GM18951 (cell line): ENCODE measurements at regions not wholly inside any gene's neighbourhood (a gene's known extent, or its start where the extent isn't known, plus 50 kb on each side); places are given as distances from the start of the nearest gene placed in this dataset.

ENCODE experiments used
- POLR2A ChIP-seq: IDR thresholded peaks from 4 replicates; pipeline ENCODE4 v1.6.1; 2011; ENCODE audit warnings: mild to moderate bottlenecking; ENCODE audit not compliant: insufficient read length, insufficient read depth; ENCODE audit errors: extremely low read depth
- in situ Hi-C: fragments of 300-500 bp; cut with MboI; formaldehyde crosslinking; loops from one replicate; pipeline ENCODE4 v1.12.0; 2022; ENCODE audit warnings: low sequenced_read_pairs, mixed read lengths, inconsistent platforms; ENCODE audit not compliant: unreplicated experiment

DNA sequence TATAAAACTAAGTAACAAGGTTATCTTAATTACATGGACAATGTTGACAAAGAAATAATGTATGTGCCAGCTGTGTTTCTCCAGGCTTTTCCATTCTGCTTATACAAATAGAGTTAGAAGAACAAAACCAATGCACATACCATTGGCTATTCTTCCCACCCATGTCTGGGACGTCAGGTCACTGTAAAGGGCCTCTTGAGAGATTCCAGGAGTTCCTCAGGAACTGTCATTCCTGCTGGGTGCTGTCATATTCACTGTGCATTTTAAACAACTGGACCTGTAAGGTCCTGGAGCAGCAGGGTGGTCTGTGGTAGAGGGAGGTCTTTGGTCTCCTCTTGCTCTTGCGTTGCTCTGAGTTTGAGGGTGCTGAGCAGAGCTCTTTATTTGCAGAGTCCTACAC lies 74.6 kb upstream of the AP1S2 start:
- in situ Hi-C loops: loop anchor here (25.0 kb wide), 1 partner anchor 508 kb away; no protein-coding TSS in a partner anchor
- TF ChIP-seq POLR2A: no peak

GRCh38 chrX:15926622-15927021 lies 72.0 kb upstream of the AP1S2 start:
- in situ Hi-C loops: loop anchor here (25.0 kb wide), 1 partner anchor 511 kb away; no protein-coding TSS in a partner anchor
- TF ChIP-seq POLR2A: no peak

- no peak for TF ChIP-seq POLR2A
- in situ Hi-C loops: no loop called here
Observed at GRCh38 chrX:15918003-15918402, 63.4 kb upstream of the AP1S2 start.

- in situ Hi-C loops: no loop called here
- TF ChIP-seq POLR2A: no peak
Observed at GRCh38 chrX:15916704-15917084, 62.1 kb upstream of the AP1S2 start.

- TF ChIP-seq POLR2A: no peak
- in situ Hi-C loops: no loop called here
Observed at GRCh38 chrX:15915959-15916703, 61.5 kb upstream of the AP1S2 start.

DNA sequence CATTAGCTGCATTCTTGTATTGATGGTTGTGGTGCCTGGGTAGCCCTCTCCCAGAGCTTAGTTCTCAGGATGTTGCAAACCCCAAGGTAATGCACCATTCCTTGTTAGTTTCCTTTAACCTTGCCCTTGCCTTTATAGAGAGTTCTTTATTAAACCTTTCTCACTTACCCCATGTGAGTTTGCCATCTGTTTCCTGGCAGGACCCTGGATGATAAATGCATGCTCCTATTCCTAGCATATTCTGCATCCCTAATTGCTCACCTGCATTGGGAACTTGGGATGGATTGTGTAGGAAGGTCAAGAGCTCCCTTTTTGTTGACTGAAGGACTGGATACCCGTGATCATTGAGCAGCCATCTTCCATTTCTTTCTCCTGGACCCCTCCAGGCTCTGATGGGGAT lies 59.9 kb upstream of the AP1S2 start:
- in situ Hi-C loops: no loop called here
- TF ChIP-seq POLR2A: no peak

DNA sequence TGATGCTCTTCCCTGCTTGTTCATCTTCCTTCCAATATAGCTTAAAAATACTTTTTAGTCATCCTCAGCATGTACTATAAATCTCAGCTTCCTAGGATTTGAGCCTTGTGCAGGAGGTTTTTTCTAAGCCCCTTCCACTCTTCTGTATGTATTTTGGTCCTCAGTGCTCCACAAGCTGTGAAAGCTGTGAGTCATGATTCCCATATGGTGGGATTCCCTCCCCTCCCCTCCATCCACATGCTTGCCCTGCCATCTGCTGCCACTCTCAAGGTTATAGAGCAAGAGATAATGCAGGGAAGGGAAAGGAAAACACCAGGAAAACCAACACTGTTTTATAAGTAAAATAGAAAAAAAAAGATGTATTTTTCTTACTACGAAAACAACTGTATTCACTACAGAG lies 58.5 kb upstream of the AP1S2 start:
- TF ChIP-seq POLR2A: no peak
- in situ Hi-C loops: no loop called here

DNA sequence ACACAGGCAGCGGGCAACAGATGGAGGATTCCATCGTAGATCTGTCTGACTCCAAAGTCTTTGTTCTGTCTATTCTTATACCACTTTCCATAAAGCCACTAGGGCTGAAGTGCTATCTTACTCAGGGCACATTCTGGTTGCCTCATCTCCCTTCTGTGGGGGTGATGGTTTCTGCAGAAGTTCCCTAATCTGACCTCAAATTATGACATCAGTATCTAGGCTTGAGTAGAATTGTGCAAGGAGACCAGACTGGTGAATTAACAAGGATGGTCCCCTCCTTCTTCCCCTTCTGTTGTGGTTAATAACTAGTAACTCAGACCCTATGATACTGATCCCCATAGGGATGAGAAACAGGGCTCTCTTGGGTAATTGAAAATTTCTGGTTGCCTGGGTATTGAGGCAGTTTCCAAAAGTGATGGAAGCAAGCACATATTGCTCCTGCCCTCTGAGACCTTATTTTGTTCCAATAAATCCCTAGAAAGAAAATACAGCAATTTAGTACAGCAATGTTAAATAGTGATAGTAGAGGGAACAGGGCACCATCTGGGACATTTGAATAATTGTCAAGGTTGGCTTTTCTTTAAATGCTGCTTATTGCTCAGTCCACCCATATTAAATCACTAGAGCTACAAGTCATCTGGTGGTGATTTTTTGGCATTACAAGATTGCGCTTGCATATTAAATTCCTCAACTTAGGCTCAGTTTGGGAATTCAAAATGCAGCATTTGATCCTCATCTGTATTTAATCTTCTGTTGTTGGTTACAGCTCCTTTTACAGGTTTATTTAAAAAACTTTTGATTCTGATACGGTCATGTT lies 57.3 kb upstream of the AP1S2 start:
- no peak for TF ChIP-seq POLR2A
- in situ Hi-C loops: no loop called here

GRCh38 chrX:15909605-15910004 lies 55.0 kb upstream of the AP1S2 start:
- TF ChIP-seq POLR2A: no peak
- in situ Hi-C loops: no loop called here

DNA sequence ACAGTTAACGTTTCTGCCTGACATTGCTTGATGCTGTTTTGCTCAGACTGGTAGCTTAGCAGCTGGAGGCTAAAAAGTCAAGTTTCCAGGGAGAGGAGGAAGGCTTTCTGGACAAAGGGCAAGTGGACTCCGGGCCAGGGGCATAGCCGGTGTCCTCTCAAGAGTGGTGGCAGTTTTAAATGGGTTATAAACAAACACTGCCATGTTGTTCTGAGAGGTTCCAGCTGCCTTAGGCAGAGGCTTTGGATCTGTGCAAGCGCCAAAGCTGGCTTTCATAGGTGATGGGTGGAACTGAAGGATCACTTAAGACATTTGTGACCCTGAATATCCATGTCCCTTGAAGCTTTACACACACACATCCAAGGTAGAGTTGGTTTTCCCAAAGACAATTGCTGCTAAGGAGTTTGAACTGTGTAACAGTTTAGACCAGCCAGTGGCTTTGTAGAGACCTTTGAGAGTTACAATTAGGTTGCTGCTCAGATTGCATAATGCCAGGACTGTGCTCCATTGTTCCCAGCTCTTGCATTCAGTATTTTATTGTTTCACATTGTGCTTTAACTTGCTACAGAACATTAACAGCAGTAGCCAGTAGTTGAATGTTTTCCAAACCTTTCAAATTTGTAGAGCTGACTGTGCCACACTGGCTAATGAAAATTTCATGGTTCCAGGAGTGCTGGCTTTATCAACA lies 54.1 kb upstream of the AP1S2 start:
- in situ Hi-C loops: no loop called here
- TF ChIP-seq POLR2A: no peak

- in situ Hi-C loops: no loop called here
- TF ChIP-seq POLR2A: no peak
Observed at GRCh38 chrX:15906041-15906943, 51.7 kb upstream of the AP1S2 start.
